GM13976 (cell line): ENCODE measurements at regions not wholly inside any gene's neighbourhood (a gene's known extent, or its start where the extent isn't known, plus 50 kb on each side); places are given as distances from the start of the nearest gene placed in this dataset.

Source experiments
- DNase-seq: peaks from one replicate; pipeline ENCODE4 v3.0.0; 2012; ENCODE audit warnings: low spot score
- CTCF ChIP-seq: IDR thresholded peaks from 2 replicates; pipeline ENCODE4 v1.5.1; 2012; ENCODE audit warnings: borderline replicate concordance, mild to moderate bottlenecking; ENCODE audit not compliant: insufficient read depth; ENCODE audit errors: extremely low read depth, missing control alignments, control extremely low read depth
- in situ Hi-C: fragments of 300-500 bp; cut with MboI; formaldehyde crosslinking; loops from one replicate; pipeline ENCODE4 v1.12.0; 2022; ENCODE audit warnings: low sequenced_read_pairs, mixed read lengths, inconsistent platforms; ENCODE audit not compliant: unreplicated experiment

- in situ Hi-C loops, result no loop called here
- no peak for TF ChIP-seq CTCF
- no peak for DNase-seq
These were observed 619.8 kb upstream of the KCNMB2 start for GRCh38 chr3:177916461-177916860.

GRCh38 chr3:177917234-177917861, 618.9 kb upstream of the KCNMB2 start:
- DNase-seq, result no peak
- no peak for TF ChIP-seq CTCF
- in situ Hi-C loops, result no loop called here

- no peak for TF ChIP-seq CTCF
- in situ Hi-C loops, result no loop called here
- DNase-seq, result no peak
These were observed 615.1 kb upstream of the KCNMB2 start for GRCh38 chr3:177921153-177921552.

GRCh38 chr3:177924261-177924660, 612.0 kb upstream of the KCNMB2 start:
- no peak for TF ChIP-seq CTCF
- in situ Hi-C loops, result no loop called here
- DNase-seq, result no peak

- no peak for TF ChIP-seq CTCF
- in situ Hi-C loops, result no loop called here
- DNase-seq, result no peak
These were observed 607.9 kb upstream of the KCNMB2 start for GRCh38 chr3:177928172-177928873.

- TF ChIP-seq CTCF, result no peak
- in situ Hi-C loops, result no loop called here
- DNase-seq, result no peak
These were observed 606.9 kb upstream of the KCNMB2 start for GRCh38 chr3:177929310-177929709.
